Upper lobe of right lung (tissue), 1 donor: ENCODE measurements at regions not wholly inside any gene's neighbourhood (a gene's known extent, or its start where the extent isn't known, plus 50 kb on each side); places are given as distances from the start of the nearest gene placed in this dataset.

ENCODE experiments used
- ATAC-seq: fragments of 200-7000 bp; cut with Tn5 transposase; one replicate; pipeline ENCODE4 v1.9.1; 2020; ENCODE audit warnings: mild to moderate bottlenecking, moderate library complexity
- DNase-seq: peaks from one replicate; pipeline ENCODE4 v3.0.0-alpha.2; 2020
- H3K27ac ChIP-seq: fragments of 200-600 bp; one replicate; pipeline ENCODE4 v1.8.0; 2022
- H3K27me3 ChIP-seq: fragments of 200-600 bp; one replicate; pipeline ENCODE4 v1.8.0; 2022; ENCODE audit warnings: mild to moderate bottlenecking
- H3K36me3 ChIP-seq: fragments of 200-600 bp; one replicate; pipeline ENCODE4 v1.8.0; 2022
- H3K4me1 ChIP-seq: fragments of 200-600 bp; one replicate; pipeline ENCODE4 v1.8.0; 2022
- H3K4me3 ChIP-seq: fragments of 200-600 bp; one replicate; pipeline ENCODE4 v1.8.0; 2022; ENCODE audit warnings: mild to moderate bottlenecking
- H3K9me3 ChIP-seq: fragments of 200-600 bp; one replicate; pipeline ENCODE4 v1.8.0; 2022
- intact Hi-C: fragments of 100-400 bp; cut with DNase I; formaldehyde crosslinking; loops from one replicate; pipeline ENCODE4 v1.11.0; 2022
- TF ChIP-seq, protein P1 (sequence below): fragments of 200-600 bp; IDR thresholded peaks from one replicate; pipeline ENCODE4 v1.8.0; 2022; ENCODE audit warnings: antibody characterized with exemption
- donor health status: DM: no; HTN: yes; CAD: no; lungs with severe emphysema.

DNA sequence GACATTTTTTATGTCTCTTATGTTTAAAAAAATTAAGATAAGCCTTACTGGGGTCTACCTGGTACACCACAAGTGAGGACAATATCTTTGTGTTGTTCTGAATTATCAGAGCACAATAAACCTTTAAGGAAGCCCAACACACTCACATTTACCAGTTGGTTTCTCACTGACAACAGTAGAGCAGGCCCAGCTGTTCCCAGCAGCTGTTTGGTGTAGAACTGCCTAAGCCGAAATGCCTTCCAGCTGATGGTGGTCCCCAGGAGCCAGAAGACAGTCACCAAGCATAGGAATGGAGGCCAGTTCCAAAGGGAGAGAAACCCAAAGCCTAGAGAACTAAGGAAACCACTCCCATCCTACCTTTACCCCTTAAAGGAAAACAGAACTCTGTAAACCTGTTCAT lies 428.6 kb upstream of the CAMK1G start:
- TF ChIP-seq, protein P1, sequence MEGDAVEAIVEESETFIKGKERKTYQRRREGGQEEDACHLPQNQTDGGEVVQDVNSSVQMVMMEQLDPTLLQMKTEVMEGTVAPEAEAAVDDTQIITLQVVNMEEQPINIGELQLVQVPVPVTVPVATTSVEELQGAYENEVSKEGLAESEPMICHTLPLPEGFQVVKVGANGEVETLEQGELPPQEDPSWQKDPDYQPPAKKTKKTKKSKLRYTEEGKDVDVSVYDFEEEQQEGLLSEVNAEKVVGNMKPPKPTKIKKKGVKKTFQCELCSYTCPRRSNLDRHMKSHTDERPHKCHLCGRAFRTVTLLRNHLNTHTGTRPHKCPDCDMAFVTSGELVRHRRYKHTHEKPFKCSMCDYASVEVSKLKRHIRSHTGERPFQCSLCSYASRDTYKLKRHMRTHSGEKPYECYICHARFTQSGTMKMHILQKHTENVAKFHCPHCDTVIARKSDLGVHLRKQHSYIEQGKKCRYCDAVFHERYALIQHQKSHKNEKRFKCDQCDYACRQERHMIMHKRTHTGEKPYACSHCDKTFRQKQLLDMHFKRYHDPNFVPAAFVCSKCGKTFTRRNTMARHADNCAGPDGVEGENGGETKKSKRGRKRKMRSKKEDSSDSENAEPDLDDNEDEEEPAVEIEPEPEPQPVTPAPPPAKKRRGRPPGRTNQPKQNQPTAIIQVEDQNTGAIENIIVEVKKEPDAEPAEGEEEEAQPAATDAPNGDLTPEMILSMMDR: no peak
- DNase-seq: no peak
- peaks cover 3% of the 10 kb centered on the region for H3K4me1 ChIP-seq

DNA sequence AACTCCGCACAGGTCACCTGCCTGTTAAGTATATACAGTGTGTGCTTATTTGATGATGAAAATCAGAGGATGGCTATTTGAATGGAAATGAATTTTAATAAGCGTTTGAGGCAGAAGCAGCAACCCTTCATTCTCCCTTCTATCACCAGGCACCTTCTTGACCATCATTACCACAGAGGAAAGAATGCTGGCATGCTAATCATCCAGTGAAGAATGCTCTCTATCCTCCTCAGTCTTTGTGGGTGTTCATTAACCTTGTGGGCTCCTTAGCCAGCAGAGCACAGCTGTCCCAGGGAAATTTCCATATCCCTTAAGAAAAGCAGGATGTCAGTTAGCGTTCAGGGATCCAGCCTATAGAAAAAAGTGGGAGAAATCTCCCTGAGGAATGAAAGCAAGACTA lies 428.0 kb upstream of the CAMK1G start:
- Histone ChIP-seq H3K27ac (no peak overlapping the region), H3K4me1 (peaks cover 3% of the 10 kb centered on the region), H3K4me3 (no peak overlapping the region), H3K36me3 (no peaks in the 10 kb centered on the region), H3K9me3 (no peaks in the 10 kb centered on the region), H3K27me3 (no peaks in the 10 kb centered on the region)
- TF ChIP-seq, protein P1: no peak
- DNase-seq: no peak
- ATAC-seq: no peak
- intact Hi-C loops: no loop called here

More for the DNA sequence above, 428.6 kb upstream of the CAMK1G start:
- Histone ChIP-seq H3K27me3 (no peaks in the 10 kb centered on the region), H3K9me3 (no peaks in the 10 kb centered on the region), H3K4me3 (no peak overlapping the region), H3K36me3 (no peaks in the 10 kb centered on the region), H3K27ac (no peak overlapping the region)
- intact Hi-C loops: no loop called here
- no peak for ATAC-seq

DNA sequence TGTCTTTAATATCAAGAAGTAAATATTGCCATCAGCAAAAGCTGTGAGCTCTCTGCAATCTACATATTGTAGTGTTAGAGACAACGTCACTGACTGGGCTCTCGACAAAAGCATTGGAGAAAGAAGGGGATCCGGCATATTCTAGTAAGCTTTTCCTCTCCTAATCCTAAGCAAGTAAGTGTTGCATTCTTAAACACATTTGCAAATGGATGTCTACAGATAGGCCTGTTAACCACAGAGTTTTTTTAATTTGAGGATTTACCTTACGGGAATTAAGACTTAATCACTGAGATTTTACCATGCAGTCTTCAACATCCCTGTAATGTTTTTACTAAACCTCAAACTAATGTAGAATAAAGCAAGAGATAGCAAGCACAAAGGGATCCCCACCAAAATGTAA lies 426.5 kb upstream of the CAMK1G start:
- TF ChIP-seq, protein P1: no peak

DNA sequence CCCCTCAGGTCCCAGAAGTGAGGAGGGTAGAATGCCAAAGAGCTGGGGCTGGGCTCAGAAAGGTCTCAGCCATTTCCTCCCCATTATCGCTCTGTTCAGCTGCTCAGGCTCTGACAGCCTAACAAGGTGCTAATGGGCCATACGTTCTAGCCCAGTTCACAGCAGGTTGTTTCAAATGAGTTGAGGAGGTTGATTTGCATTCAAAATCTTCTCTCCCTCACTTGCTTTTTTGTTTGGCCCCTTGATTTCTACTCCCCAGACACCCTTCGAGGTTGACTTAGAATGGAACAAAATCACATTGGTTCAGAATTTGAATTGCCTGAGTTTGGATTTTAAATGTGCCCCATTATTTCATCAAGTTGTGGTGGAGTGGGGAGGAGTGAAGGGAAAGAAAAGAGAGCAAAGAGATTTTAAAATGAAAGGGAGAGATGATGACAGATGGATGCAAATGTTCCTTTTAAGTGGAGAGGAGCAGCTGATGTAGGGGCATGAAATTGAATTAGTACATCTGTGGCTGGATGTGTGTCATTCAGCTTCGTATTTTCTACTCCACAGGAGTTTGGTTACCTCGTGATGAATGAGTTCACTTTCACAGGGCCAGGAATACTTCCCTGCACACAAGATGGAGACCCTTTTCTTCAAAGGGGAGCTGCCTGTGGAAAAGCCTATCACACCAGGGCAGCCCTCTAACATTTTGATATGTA lies 425.8 kb upstream of the CAMK1G start:
- no peak for DNase-seq
- no peaks in the 10 kb centered on the region for H3K9me3 ChIP-seq
- TF ChIP-seq, protein P1: no peak
- no peak for ATAC-seq
- no peak overlapping the region for H3K27ac ChIP-seq
- no peak overlapping the region for H3K4me3 ChIP-seq
- H3K27me3 ChIP-seq: no peaks in the 10 kb centered on the region
- peaks cover 3% of the 10 kb centered on the region for H3K4me1 ChIP-seq
- intact Hi-C loops: no loop called here
- no peaks in the 10 kb centered on the region for H3K36me3 ChIP-seq

More for the DNA sequence above, 426.5 kb upstream of the CAMK1G start:
- no peak for DNase-seq
- Histone ChIP-seq H3K4me3 (no peak overlapping the region), H3K27me3 (no peaks in the 10 kb centered on the region), H3K27ac (no peak overlapping the region), H3K36me3 (no peaks in the 10 kb centered on the region), H3K4me1 (peaks cover 3% of the 10 kb centered on the region), H3K9me3 (no peaks in the 10 kb centered on the region)
- no peak for ATAC-seq
- intact Hi-C loops: no loop called here

DNA sequence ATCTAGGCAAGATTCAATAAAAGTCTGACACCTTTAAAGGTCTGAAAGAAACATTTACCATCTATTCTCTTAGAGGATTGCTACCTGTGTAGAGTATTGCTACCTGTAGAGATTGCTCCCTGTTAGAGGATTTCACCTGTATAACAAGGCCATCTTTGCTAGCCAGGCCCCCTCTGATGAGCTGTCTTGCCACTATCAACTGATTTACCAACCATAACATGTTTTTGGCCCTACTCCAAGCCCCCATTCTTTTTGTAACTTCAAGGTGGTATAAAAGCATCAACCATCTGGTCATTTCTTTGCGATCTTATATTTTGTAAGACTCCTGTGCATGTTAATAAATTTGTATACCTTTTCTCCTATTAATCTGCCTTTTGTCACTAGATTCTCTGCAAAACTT lies 424.7 kb upstream of the CAMK1G start:
- Histone ChIP-seq H3K27me3 (no peaks in the 10 kb centered on the region), H3K27ac (no peak overlapping the region), H3K4me3 (no peak overlapping the region), H3K9me3 (no peaks in the 10 kb centered on the region), H3K4me1 (peaks cover 3% of the 10 kb centered on the region), H3K36me3 (no peaks in the 10 kb centered on the region)
- ATAC-seq (no peak), DNase-seq (no peak)
- intact Hi-C loops: no loop called here
- TF ChIP-seq, protein P1: no peak

DNA sequence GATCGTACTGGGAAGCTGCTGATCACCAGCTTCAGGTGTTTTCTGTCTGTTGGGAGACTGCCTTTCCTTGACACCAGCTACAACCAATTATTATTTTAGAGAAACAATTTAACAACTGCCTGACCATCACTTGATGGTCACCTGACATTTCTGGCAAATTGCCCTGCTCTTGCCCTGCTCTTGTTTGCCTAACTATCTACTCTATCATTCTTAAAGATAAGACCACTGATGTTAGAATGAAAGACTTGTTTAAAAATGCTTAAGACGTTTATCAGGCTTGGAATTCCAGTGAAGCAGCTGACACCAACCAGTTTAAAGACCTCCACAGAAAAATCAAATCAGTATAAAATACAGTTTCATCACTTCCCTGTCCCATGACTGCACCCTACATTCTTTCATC lies 423.3 kb upstream of the CAMK1G start:
- Histone ChIP-seq H3K27me3 (no peaks in the 10 kb centered on the region), H3K4me1 (peaks cover 3% of the 10 kb centered on the region), H3K4me3 (no peak overlapping the region), H3K36me3 (no peaks in the 10 kb centered on the region), H3K9me3 (no peaks in the 10 kb centered on the region), H3K27ac (no peak overlapping the region)
- DNase-seq (no peak), ATAC-seq (no peak)
- TF ChIP-seq, protein P1: no peak
- intact Hi-C loops: no loop called here
